GM23338 (cell line): ENCODE measurements at regions not wholly inside any gene's neighbourhood (a gene's known extent, or its start where the extent isn't known, plus 50 kb on each side); places are given as distances from the start of the nearest gene placed in this dataset.

Experiments used
- ATAC-seq: fragments of 200-7000 bp; cut with Tn5 transposase; 3 replicates; pipeline ENCODE4 v1.9.1; 2020
- DNase-seq: peaks from one replicate; pipeline ENCODE4 v3.0.0-alpha.2; 2015; ENCODE audit warnings: low spot score
- H2AFZ ChIP-seq: fragments of 200-600 bp; sonication (generic); 2 replicates; pipeline ENCODE4 v1.8.0; 2016; ENCODE audit warnings: antibody characterized with exemption, mild to moderate bottlenecking, moderate library complexity
- H3F3A ChIP-seq: fragments of 200-600 bp; sonication (generic); replicated peaks from 2 replicates; pipeline ENCODE4 v1.8.0; 2017; ENCODE audit warnings: antibody characterized with exemption, mixed run types, low read depth
- H3K27ac ChIP-seq: fragments of 200-600 bp; sonication (generic); 2 replicates; pipeline ENCODE4 v1.6.1; 2016; ENCODE audit warnings: low read depth
- H3K27me3 ChIP-seq: fragments of 200-600 bp; sonication (generic); 2 replicates; pipeline ENCODE4 v1.8.0; 2016; ENCODE audit warnings: mild to moderate bottlenecking, mixed run types, moderate library complexity; ENCODE audit not compliant: insufficient read depth
- H3K36me3 ChIP-seq: fragments of 200-600 bp; sonication (generic); 2 replicates; pipeline ENCODE4 v1.8.0; 2016; ENCODE audit warnings: mild to moderate bottlenecking; ENCODE audit not compliant: insufficient read depth
- H3K4me1 ChIP-seq: fragments of 200-600 bp; sonication (generic); 2 replicates; pipeline ENCODE4 v1.8.0; 2016; ENCODE audit warnings: mild to moderate bottlenecking, moderate library complexity; ENCODE audit not compliant: insufficient read depth
- H3K4me2 ChIP-seq: fragments of 200-600 bp; sonication (generic); 2 replicates; pipeline ENCODE4 v1.7.1; 2017; ENCODE audit warnings: mixed run types
- H3K4me3 ChIP-seq: fragments of 200-600 bp; sonication (generic); 2 replicates; pipeline ENCODE4 v1.6.1; 2016; ENCODE audit warnings: mixed run types
- H3K79me2 ChIP-seq: fragments of 200-600 bp; sonication (generic); replicated peaks from 2 replicates; pipeline ENCODE4 v1.8.0; 2017; ENCODE audit warnings: mild to moderate bottlenecking; ENCODE audit not compliant: insufficient read depth
- H3K9me2 ChIP-seq: fragments of 200-600 bp; sonication (generic); 2 replicates; pipeline ENCODE4 v1.8.0; 2017; ENCODE audit not compliant: insufficient read depth
- H4K20me1 ChIP-seq: fragments of 200-600 bp; sonication (generic); replicated peaks from 2 replicates; pipeline ENCODE4 v1.8.0; 2017; ENCODE audit warnings: mild to moderate bottlenecking; ENCODE audit not compliant: insufficient read depth
- H3K27ac Mint-ChIP-seq: 2 replicates; pipeline ENCODE4 v1.8.0; 2020; ENCODE audit warnings: inconsistent platforms, mild to moderate bottlenecking, moderate library complexity, mixed read lengths
- H3K27me3 Mint-ChIP-seq: 3 replicates; pipeline ENCODE4 v1.8.0; 2022; ENCODE audit warnings: low read depth, mild to moderate bottlenecking, moderate library complexity, mixed read lengths, inconsistent platforms; ENCODE audit not compliant: insufficient read depth, poor library complexity
- H3K36me3 Mint-ChIP-seq: 3 replicates; pipeline ENCODE4 v1.8.0; 2021; ENCODE audit warnings: low read depth, mild to moderate bottlenecking, inconsistent platforms, moderate library complexity, mixed read lengths
- H3K4me1 Mint-ChIP-seq: 3 replicates; pipeline ENCODE4 v1.8.0; 2020; ENCODE audit warnings: mild to moderate bottlenecking, inconsistent platforms, mixed read lengths
- H3K4me3 Mint-ChIP-seq: 3 replicates; pipeline ENCODE4 v1.8.0; 2021; ENCODE audit warnings: moderate library complexity, mild to moderate bottlenecking, inconsistent platforms, mixed read lengths
- H3K9me3 Mint-ChIP-seq: 3 replicates; pipeline ENCODE4 v1.8.0; 2020; ENCODE audit warnings: moderate library complexity, mild to moderate bottlenecking, inconsistent platforms, mixed read lengths
- CREB1 ChIP-seq: fragments of 250-450 bp; sonication (Bioruptor Pico); IDR thresholded peaks from 2 replicates; pipeline ENCODE4 v1.5.0; 2020; ENCODE audit warnings: low read depth, mild to moderate bottlenecking, moderate library complexity
- EZH2 ChIP-seq: fragments of 200-600 bp; sonication (generic); IDR thresholded peaks from one replicate; pipeline ENCODE4 v1.8.0; 2017; ENCODE audit warnings: antibody characterized with exemption, mild to moderate bottlenecking, low read depth; ENCODE audit not compliant: unreplicated experiment
- EZH2phosphoT487 ChIP-seq: fragments of 200-600 bp; sonication (generic); IDR thresholded peaks from one replicate; pipeline ENCODE4 v1.8.1; 2018; ENCODE audit warnings: antibody characterized with exemption; ENCODE audit not compliant: unreplicated experiment
- NANOG ChIP-seq: IDR thresholded peaks from 2 replicates; pipeline ENCODE4 v1.6.1; 2016; ENCODE audit warnings: antibody characterized with exemption, borderline replicate concordance
- STAT1 ChIP-seq: IDR thresholded peaks from one replicate; pipeline ENCODE4 v1.6.1; 2016; ENCODE audit warnings: antibody characterized with exemption; ENCODE audit not compliant: unreplicated experiment
- TF ChIP-seq, protein P1 (sequence below): fragments of 250-450 bp; sonication (Bioruptor Pico); IDR thresholded peaks from 2 replicates; pipeline ENCODE4 v1.5.0; 2020; ENCODE audit warnings: mild to moderate bottlenecking, moderate library complexity
- TF ChIP-seq, protein P2 (sequence below): IDR thresholded peaks from one replicate; pipeline ENCODE4 v1.6.1; 2018; ENCODE audit warnings: antibody characterized with exemption; ENCODE audit not compliant: unreplicated experiment
- TF ChIP-seq, protein P3 (sequence below), 2 experiments: fragments of 200-600 bp in 1 of 2; sonication (generic) in 1 of 2; conservative IDR thresholded peaks; 2 replicates each; pipeline versions ENCODE4 v1.5.1 to v1.6.1; 2016 to 2017; ENCODE audit warnings: antibody characterized with exemption in 2 of 2, low read depth in 2 of 2, mild to moderate bottlenecking in 2 of 2, moderate library complexity in 1 of 2
- TF ChIP-seq, protein P4 (sequence below): IDR thresholded peaks from 2 replicates; pipeline ENCODE4 v1.6.1; 2016; ENCODE audit warnings: antibody characterized with exemption

DNA sequence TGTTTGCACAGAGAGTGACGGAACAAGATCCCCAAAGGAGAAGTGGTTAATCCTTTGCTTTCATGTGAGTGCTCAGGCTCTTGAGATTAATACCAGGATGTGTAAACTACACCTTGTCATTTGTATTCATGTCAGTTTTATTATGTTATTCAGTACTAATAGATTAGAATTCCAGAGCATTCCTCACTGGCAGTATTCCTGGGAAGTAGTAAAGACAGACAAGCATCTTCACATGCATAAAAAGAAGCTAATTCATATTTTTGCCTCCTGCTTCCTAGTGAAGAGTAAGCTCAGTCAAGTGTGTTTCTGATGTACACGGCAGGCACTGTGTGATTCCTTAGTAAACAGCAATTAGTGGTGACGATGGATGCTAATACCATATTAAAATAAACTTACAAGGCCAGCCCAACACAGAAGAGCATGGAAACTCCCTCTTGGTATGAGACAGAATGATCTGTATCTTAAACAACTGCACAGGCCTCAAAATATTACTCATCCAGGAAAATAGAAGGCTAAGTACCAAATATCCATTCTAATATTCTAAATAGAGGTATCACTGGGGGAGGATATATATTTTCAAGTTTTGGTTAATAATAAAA, 336.8 kb upstream of the MCTP2 start:
- H3K27me3 ChIP-seq: no peaks in the 10 kb centered on the region
- no peaks in the 10 kb centered on the region for H3K9me2 ChIP-seq
- DNase-seq: no peak
- H3K4me2 ChIP-seq: no peak overlapping the region
- H3F3A ChIP-seq: no peaks in the 10 kb centered on the region
- no peak overlapping the region for H3K4me3 ChIP-seq
- no peak for ATAC-seq
- no peaks in the 10 kb centered on the region for H3K4me1 ChIP-seq
- H3K36me3 ChIP-seq: no peaks in the 10 kb centered on the region
- H2AFZ ChIP-seq: no peak overlapping the region
- H3K27ac ChIP-seq: no peak overlapping the region
- Mint-ChIP-seq H3K4me3 (no peak overlapping the region), H3K27me3 (no peaks in the 10 kb centered on the region), H3K4me1 (peaks cover 6% of the 10 kb centered on the region; the same call in 2 of the 3 replicates), H3K9me3 (no peaks in the 10 kb centered on the region), H3K27ac (no peak overlapping the region), H3K36me3 (no peaks in the 10 kb centered on the region)
- no peaks in the 10 kb centered on the region for H3K79me2 ChIP-seq
- TF ChIP-seq, protein P1, sequence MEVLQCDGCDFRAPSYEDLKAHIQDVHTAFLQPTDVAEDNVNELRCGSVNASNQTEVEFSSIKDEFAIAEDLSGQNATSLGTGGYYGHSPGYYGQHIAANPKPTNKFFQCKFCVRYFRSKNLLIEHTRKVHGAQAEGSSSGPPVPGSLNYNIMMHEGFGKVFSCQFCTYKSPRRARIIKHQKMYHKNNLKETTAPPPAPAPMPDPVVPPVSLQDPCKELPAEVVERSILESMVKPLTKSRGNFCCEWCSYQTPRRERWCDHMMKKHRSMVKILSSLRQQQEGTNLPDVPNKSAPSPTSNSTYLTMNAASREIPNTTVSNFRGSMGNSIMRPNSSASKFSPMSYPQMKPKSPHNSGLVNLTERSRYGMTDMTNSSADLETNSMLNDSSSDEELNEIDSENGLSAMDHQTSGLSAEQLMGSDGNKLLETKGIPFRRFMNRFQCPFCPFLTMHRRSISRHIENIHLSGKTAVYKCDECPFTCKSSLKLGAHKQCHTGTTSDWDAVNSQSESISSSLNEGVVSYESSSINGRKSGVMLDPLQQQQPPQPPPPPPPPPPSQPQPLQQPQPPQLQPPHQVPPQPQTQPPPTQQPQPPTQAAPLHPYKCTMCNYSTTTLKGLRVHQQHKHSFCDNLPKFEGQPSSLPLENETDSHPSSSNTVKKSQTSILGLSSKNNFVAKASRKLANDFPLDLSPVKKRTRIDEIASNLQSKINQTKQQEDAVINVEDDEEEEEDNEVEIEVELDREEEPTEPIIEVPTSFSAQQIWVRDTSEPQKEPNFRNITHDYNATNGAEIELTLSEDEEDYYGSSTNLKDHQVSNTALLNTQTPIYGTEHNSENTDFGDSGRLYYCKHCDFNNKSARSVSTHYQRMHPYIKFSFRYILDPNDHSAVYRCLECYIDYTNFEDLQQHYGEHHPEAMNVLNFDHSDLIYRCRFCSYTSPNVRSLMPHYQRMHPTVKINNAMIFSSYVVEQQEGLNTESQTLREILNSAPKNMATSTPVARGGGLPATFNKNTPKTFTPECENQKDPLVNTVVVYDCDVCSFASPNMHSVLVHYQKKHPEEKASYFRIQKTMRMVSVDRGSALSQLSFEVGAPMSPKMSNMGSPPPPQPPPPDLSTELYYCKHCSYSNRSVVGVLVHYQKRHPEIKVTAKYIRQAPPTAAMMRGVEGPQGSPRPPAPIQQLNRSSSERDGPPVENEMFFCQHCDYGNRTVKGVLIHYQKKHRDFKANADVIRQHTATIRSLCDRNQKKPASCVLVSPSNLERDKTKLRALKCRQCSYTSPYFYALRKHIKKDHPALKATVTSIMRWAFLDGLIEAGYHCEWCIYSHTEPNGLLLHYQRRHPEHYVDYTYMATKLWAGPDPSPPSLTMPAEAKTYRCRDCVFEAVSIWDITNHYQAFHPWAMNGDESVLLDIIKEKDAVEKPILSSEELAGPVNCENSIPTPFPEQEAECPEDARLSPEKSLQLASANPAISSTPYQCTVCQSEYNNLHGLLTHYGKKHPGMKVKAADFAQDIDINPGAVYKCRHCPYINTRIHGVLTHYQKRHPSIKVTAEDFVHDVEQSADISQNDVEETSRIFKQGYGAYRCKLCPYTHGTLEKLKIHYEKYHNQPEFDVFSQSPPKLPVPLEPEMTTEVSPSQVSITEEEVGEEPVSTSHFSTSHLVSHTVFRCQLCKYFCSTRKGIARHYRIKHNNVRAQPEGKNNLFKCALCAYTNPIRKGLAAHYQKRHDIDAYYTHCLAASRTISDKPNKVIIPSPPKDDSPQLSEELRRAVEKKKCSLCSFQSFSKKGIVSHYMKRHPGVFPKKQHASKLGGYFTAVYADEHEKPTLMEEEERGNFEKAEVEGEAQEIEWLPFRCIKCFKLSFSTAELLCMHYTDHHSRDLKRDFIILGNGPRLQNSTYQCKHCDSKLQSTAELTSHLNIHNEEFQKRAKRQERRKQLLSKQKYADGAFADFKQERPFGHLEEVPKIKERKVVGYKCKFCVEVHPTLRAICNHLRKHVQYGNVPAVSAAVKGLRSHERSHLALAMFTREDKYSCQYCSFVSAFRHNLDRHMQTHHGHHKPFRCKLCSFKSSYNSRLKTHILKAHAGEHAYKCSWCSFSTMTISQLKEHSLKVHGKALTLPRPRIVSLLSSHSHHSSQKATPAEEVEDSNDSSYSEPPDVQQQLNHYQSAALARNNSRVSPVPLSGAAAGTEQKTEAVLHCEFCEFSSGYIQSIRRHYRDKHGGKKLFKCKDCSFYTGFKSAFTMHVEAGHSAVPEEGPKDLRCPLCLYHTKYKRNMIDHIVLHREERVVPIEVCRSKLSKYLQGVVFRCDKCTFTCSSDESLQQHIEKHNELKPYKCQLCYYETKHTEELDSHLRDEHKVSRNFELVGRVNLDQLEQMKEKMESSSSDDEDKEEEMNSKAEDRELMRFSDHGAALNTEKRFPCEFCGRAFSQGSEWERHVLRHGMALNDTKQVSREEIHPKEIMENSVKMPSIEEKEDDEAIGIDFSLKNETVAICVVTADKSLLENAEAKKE (CRISPR knock-in tag): no peak
- no peaks in the 10 kb centered on the region for H4K20me1 ChIP-seq

DNA sequence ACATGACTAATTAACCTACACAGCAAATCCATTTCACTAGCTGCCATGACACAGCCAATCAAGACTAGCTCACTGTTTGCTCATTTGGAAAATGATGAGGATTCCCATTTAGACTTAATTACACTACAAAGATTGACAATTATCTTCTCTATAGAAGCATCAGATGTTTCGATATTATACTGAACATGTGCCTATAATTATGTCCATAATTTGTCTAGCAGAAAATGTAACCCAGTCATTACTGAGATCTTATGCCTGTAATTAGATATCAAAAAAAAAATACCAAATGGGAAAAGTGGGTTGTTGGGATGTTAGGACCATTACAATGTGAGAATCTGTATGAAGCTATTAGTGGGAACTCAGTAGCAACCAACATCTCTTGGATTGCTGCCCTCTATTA, 344.2 kb upstream of the MCTP2 start:
- no peaks in the 10 kb centered on the region for H3K27me3 ChIP-seq
- H3K4me3 ChIP-seq: no peak overlapping the region
- Mint-ChIP-seq H3K9me3 (no peaks in the 10 kb centered on the region), H3K4me1 (peaks cover 22% of the 10 kb centered on the region; the same call in 2 of the 3 replicates), H3K27me3 (peaks cover 2% of the 10 kb centered on the region), H3K4me3 (no peak overlapping the region), H3K27ac (no peak overlapping the region), H3K36me3 (no peaks in the 10 kb centered on the region)
- H2AFZ ChIP-seq: no peak overlapping the region
- TF ChIP-seq, protein P2, sequence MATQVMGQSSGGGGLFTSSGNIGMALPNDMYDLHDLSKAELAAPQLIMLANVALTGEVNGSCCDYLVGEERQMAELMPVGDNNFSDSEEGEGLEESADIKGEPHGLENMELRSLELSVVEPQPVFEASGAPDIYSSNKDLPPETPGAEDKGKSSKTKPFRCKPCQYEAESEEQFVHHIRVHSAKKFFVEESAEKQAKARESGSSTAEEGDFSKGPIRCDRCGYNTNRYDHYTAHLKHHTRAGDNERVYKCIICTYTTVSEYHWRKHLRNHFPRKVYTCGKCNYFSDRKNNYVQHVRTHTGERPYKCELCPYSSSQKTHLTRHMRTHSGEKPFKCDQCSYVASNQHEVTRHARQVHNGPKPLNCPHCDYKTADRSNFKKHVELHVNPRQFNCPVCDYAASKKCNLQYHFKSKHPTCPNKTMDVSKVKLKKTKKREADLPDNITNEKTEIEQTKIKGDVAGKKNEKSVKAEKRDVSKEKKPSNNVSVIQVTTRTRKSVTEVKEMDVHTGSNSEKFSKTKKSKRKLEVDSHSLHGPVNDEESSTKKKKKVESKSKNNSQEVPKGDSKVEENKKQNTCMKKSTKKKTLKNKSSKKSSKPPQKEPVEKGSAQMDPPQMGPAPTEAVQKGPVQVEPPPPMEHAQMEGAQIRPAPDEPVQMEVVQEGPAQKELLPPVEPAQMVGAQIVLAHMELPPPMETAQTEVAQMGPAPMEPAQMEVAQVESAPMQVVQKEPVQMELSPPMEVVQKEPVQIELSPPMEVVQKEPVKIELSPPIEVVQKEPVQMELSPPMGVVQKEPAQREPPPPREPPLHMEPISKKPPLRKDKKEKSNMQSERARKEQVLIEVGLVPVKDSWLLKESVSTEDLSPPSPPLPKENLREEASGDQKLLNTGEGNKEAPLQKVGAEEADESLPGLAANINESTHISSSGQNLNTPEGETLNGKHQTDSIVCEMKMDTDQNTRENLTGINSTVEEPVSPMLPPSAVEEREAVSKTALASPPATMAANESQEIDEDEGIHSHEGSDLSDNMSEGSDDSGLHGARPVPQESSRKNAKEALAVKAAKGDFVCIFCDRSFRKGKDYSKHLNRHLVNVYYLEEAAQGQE: no peak
- no peak for TF ChIP-seq EZH2
- no peak for TF ChIP-seq NANOG
- TF ChIP-seq, protein P3, sequence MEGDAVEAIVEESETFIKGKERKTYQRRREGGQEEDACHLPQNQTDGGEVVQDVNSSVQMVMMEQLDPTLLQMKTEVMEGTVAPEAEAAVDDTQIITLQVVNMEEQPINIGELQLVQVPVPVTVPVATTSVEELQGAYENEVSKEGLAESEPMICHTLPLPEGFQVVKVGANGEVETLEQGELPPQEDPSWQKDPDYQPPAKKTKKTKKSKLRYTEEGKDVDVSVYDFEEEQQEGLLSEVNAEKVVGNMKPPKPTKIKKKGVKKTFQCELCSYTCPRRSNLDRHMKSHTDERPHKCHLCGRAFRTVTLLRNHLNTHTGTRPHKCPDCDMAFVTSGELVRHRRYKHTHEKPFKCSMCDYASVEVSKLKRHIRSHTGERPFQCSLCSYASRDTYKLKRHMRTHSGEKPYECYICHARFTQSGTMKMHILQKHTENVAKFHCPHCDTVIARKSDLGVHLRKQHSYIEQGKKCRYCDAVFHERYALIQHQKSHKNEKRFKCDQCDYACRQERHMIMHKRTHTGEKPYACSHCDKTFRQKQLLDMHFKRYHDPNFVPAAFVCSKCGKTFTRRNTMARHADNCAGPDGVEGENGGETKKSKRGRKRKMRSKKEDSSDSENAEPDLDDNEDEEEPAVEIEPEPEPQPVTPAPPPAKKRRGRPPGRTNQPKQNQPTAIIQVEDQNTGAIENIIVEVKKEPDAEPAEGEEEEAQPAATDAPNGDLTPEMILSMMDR (conservative IDR thresholded peaks at IDR 0.05; ENCODE audit: low read depth in 2 of 2): no peak
- no peak for TF ChIP-seq CREB1 (CRISPR knock-in tag)
- TF ChIP-seq, protein P4, sequence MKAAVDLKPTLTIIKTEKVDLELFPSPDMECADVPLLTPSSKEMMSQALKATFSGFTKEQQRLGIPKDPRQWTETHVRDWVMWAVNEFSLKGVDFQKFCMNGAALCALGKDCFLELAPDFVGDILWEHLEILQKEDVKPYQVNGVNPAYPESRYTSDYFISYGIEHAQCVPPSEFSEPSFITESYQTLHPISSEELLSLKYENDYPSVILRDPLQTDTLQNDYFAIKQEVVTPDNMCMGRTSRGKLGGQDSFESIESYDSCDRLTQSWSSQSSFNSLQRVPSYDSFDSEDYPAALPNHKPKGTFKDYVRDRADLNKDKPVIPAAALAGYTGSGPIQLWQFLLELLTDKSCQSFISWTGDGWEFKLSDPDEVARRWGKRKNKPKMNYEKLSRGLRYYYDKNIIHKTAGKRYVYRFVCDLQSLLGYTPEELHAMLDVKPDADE: no peak
- TF ChIP-seq EZH2phosphoT487: no peak
- TF ChIP-seq STAT1: no peak
- H3K4me2 ChIP-seq: no peak overlapping the region
- no peak for ATAC-seq
- H4K20me1 ChIP-seq: no peaks in the 10 kb centered on the region
- no peak overlapping the region for H3K27ac ChIP-seq
- no peaks in the 10 kb centered on the region for H3F3A ChIP-seq
- H3K36me3 ChIP-seq: no peaks in the 10 kb centered on the region
- H3K79me2 ChIP-seq: no peaks in the 10 kb centered on the region
- peaks cover 8% of the 10 kb centered on the region; the same call in 1 of the 2 replicates for H3K4me1 ChIP-seq
- H3K9me2 ChIP-seq: no peaks in the 10 kb centered on the region
- no peak for DNase-seq
